ENCODE measurements at regions not wholly inside any gene's neighbourhood (a gene's known extent, or its start where the extent isn't known, plus 50 kb on each side); places are given as distances from the start of the nearest gene placed in this dataset.

DNA sequence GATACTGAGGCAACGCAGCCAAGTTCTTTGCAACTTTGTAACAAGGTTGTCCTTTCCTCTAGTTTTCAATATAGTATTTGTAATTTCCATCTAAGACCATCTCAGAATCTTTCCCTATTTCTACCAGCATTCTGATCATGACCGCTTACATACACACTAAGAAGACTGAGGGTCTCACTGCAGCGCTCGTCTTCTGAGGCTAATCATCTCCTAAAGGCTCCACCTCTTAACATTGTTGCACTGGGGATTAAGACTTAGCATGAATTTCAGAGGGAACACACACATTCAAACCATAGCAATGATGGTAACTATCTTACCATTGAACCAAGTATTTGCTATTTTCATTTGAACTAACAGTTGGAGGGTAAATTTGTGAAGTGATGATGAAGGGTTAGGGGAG lies 463.3 kb upstream of the CCDC54 start:
- Histone ChIP-seq H3K4me1 (ENCODE audit: insufficient read depth, low read length, poor library complexity, severe bottlenecking) (peaks cover 12% of the 10 kb centered on the region), H2AFZ (ENCODE audit: low read length) (peak overlapping the region; percentile 58), H3K9me2 (replicated peaks; ENCODE audit: low read depth, low read length) (no peaks in the 10 kb centered on the region), H3K9me3 (ENCODE audit: insufficient read depth, low read depth, low read length) (peaks cover 12% of the 10 kb centered on the region; the same call in 1 of the 2 replicates), H3K79me2 (ENCODE audit: insufficient read depth, low read length) (no peaks in the 10 kb centered on the region), H3K9ac (ENCODE audit: low read depth, low read length, poor library complexity, severe bottlenecking) (no peak overlapping the region), H4K20me1 (ENCODE audit: insufficient read depth, low read length, poor library complexity, severe bottlenecking) (no peaks in the 10 kb centered on the region), H3K27me3 (ENCODE audit: insufficient read depth, low read length, poor library complexity, severe bottlenecking) (no peaks in the 10 kb centered on the region), H3K4me3 (ENCODE audit: low read length, poor library complexity, severe bottlenecking) (no peak overlapping the region), H3K4me2 (ENCODE audit: low read depth, low read length, poor library complexity, severe bottlenecking) (no peak overlapping the region), H3K36me3 (ENCODE audit: insufficient read depth, low read length) (no peaks in the 10 kb centered on the region), H3F3A (ENCODE audit: low read depth) (no peaks in the 10 kb centered on the region)
- TF ChIP-seq EZH2phosphoT487 (IDR thresholded peaks at IDR 0.05; ENCODE audit: borderline replicate concordance): no peak
- TF ChIP-seq, protein P1, sequence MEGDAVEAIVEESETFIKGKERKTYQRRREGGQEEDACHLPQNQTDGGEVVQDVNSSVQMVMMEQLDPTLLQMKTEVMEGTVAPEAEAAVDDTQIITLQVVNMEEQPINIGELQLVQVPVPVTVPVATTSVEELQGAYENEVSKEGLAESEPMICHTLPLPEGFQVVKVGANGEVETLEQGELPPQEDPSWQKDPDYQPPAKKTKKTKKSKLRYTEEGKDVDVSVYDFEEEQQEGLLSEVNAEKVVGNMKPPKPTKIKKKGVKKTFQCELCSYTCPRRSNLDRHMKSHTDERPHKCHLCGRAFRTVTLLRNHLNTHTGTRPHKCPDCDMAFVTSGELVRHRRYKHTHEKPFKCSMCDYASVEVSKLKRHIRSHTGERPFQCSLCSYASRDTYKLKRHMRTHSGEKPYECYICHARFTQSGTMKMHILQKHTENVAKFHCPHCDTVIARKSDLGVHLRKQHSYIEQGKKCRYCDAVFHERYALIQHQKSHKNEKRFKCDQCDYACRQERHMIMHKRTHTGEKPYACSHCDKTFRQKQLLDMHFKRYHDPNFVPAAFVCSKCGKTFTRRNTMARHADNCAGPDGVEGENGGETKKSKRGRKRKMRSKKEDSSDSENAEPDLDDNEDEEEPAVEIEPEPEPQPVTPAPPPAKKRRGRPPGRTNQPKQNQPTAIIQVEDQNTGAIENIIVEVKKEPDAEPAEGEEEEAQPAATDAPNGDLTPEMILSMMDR (conservative IDR thresholded peaks at IDR 0.05; ENCODE audit: low read length): no peak

- Histone ChIP-seq H3K4me3 (ENCODE audit: low read length, poor library complexity, severe bottlenecking) (no peak overlapping the region), H3K4me1 (ENCODE audit: insufficient read depth, low read length, poor library complexity, severe bottlenecking) (peaks cover under 1% of the 10 kb centered on the region), H3K4me2 (ENCODE audit: low read depth, low read length, poor library complexity, severe bottlenecking) (no peak overlapping the region), H3K9ac (ENCODE audit: low read depth, low read length, poor library complexity, severe bottlenecking) (no peak overlapping the region), H3F3A (ENCODE audit: low read depth) (no peaks in the 10 kb centered on the region), H2AFZ (ENCODE audit: low read length) (no peak overlapping the region), H4K20me1 (ENCODE audit: insufficient read depth, low read length, poor library complexity, severe bottlenecking) (no peaks in the 10 kb centered on the region), H3K79me2 (ENCODE audit: insufficient read depth, low read length) (no peaks in the 10 kb centered on the region), H3K27me3 (ENCODE audit: insufficient read depth, low read length, poor library complexity, severe bottlenecking) (no peaks in the 10 kb centered on the region), H3K9me3 (ENCODE audit: insufficient read depth, low read depth, low read length) (no peaks in the 10 kb centered on the region), H3K36me3 (ENCODE audit: insufficient read depth, low read length) (no peaks in the 10 kb centered on the region), H3K9me2 (replicated peaks; ENCODE audit: low read depth, low read length) (no peaks in the 10 kb centered on the region)
- TF ChIP-seq, protein P1 (conservative IDR thresholded peaks at IDR 0.05; ENCODE audit: low read length): no peak
- no peak for TF ChIP-seq EZH2phosphoT487 (IDR thresholded peaks at IDR 0.05; ENCODE audit: borderline replicate concordance)
These were observed 456.6 kb upstream of the CCDC54 start for GRCh38 chr3:106920609-106921008.

- Histone ChIP-seq H3K9ac (ENCODE audit: low read depth, low read length, poor library complexity, severe bottlenecking) (no peak overlapping the region), H3K4me3 (ENCODE audit: low read length, poor library complexity, severe bottlenecking) (no peak overlapping the region), H2AFZ (ENCODE audit: low read length) (no peak overlapping the region), H3K79me2 (ENCODE audit: insufficient read depth, low read length) (no peaks in the 10 kb centered on the region), H4K20me1 (ENCODE audit: insufficient read depth, low read length, poor library complexity, severe bottlenecking) (no peaks in the 10 kb centered on the region), H3K9me2 (replicated peaks; ENCODE audit: low read depth, low read length) (no peaks in the 10 kb centered on the region), H3K36me3 (ENCODE audit: insufficient read depth, low read length) (no peaks in the 10 kb centered on the region), H3F3A (ENCODE audit: low read depth) (no peaks in the 10 kb centered on the region), H3K4me2 (ENCODE audit: low read depth, low read length, poor library complexity, severe bottlenecking) (no peak overlapping the region), H3K27me3 (ENCODE audit: insufficient read depth, low read length, poor library complexity, severe bottlenecking) (no peaks in the 10 kb centered on the region), H3K9me3 (ENCODE audit: insufficient read depth, low read depth, low read length) (peaks cover 2% of the 10 kb centered on the region), H3K4me1 (ENCODE audit: insufficient read depth, low read length, poor library complexity, severe bottlenecking) (peaks cover 20% of the 10 kb centered on the region)
- TF ChIP-seq EZH2phosphoT487 (IDR thresholded peaks at IDR 0.05; ENCODE audit: borderline replicate concordance): no peak
- TF ChIP-seq, protein P1 (conservative IDR thresholded peaks at IDR 0.05; ENCODE audit: low read length): no peak
These were observed 448.2 kb upstream of the CCDC54 start for GRCh38 chr3:106929081-106929480.
